ENCODE measurements at regions not wholly inside any gene's neighbourhood (a gene's known extent, or its start where the extent isn't known, plus 50 kb on each side); places are given as distances from the start of the nearest gene placed in this dataset.

DNA sequence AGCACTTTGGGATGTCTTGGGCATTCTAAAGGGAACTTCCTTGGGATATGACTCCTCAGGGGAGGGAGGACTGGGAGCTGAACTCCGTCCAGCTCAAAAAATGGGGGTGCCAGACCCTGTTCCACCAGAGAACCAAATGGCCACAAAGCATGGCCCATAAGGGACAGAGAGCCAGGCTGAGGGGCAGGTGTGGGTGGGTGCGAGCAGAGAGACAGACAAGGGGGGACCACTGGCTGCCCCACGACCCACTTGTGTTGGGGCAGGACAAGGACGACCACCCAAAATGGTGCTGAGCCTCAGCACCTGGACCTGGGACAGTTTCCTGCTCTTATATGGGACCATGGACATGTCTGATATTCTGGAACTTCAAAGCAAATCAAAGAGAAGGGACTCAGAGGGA, 148.2 kb upstream of the MLN start:
- TF ChIP-seq, protein P1, sequence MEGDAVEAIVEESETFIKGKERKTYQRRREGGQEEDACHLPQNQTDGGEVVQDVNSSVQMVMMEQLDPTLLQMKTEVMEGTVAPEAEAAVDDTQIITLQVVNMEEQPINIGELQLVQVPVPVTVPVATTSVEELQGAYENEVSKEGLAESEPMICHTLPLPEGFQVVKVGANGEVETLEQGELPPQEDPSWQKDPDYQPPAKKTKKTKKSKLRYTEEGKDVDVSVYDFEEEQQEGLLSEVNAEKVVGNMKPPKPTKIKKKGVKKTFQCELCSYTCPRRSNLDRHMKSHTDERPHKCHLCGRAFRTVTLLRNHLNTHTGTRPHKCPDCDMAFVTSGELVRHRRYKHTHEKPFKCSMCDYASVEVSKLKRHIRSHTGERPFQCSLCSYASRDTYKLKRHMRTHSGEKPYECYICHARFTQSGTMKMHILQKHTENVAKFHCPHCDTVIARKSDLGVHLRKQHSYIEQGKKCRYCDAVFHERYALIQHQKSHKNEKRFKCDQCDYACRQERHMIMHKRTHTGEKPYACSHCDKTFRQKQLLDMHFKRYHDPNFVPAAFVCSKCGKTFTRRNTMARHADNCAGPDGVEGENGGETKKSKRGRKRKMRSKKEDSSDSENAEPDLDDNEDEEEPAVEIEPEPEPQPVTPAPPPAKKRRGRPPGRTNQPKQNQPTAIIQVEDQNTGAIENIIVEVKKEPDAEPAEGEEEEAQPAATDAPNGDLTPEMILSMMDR (IDR thresholded peaks at IDR 0.05; ENCODE audit: low read depth, low read length, poor library complexity, severe bottlenecking): no peak
- TF ChIP-seq EZH2phosphoT487 (IDR thresholded peaks at IDR 0.05; ENCODE audit: borderline replicate concordance, low read length): no peak
